SH-SY5Y (cell line): ENCODE measurements at regions not wholly inside any gene's neighbourhood (a gene's known extent, or its start where the extent isn't known, plus 50 kb on each side); places are given as distances from the start of the nearest gene placed in this dataset.

Experiments
- GATA2 ChIP-seq: IDR thresholded peaks from 2 replicates; pipeline ENCODE4 v1.6.1; 2011; ENCODE audit warnings: mild to moderate bottlenecking, low read depth, low read length
- GATA3 ChIP-seq: IDR thresholded peaks from 2 replicates; pipeline ENCODE4 v1.6.1; 2011; ENCODE audit warnings: low read depth, mild to moderate bottlenecking, low read length, moderate library complexity

GRCh38 chr10:36903040-36903439 is 222.4 kb upstream of the ANKRD30A start:
- no peak for TF ChIP-seq GATA3
- no peak for TF ChIP-seq GATA2
